Uterus (tissue), 3 donors: ENCODE measurements at regions not wholly inside any gene's neighbourhood (a gene's known extent, or its start where the extent isn't known, plus 50 kb on each side); places are given as distances from the start of the nearest gene placed in this dataset.
A peak's percentile ranks its signal among the peaks of the same experiment; 100 is the strongest.

ENCODE experiments used
- DNase-seq, 2 donors: peaks; one replicate each; pipeline ENCODE4 v3.0.0-alpha.2; 2019 to 2020
- H3K27ac ChIP-seq, 2 donors: fragments of 200-600 bp; sonication (generic); 1 replicate in 1 of 2; 2 replicates in 1 of 2; pipeline ENCODE4 v1.5.1; 2016 to 2018
- H3K27me3 ChIP-seq, 2 donors: fragments of 200-600 bp; sonication (generic); one replicate each; pipeline ENCODE4 v1.5.1; 2018 to 2019; ENCODE audit warnings: control low read depth in 1 of 2
- H3K36me3 ChIP-seq, 2 donors: fragments of 200-600 bp; sonication (generic); one replicate each; pipeline ENCODE4 v1.5.1; 2019; ENCODE audit warnings: control low read depth in 1 of 2
- H3K4me1 ChIP-seq, 2 donors: fragments of 200-600 bp; sonication (generic); one replicate each; pipeline ENCODE4 v1.5.1; 2018 to 2019; ENCODE audit warnings: control low read depth in 1 of 2
- H3K4me3 ChIP-seq, 2 donors: fragments of 200-600 bp; sonication (generic); 1 replicate in 1 of 2; 2 replicates in 1 of 2; pipeline ENCODE4 v1.5.1; 2018 to 2019; ENCODE audit warnings: mild to moderate bottlenecking in 1 of 2
- H3K9me3 ChIP-seq, 2 donors: fragments of 200-600 bp; sonication (generic); one replicate each; pipeline ENCODE4 v1.5.1; 2019; ENCODE audit warnings: control low read depth in 1 of 2
- POLR2A ChIP-seq, 2 donors: fragments of 450-650 bp; IDR thresholded peaks; one replicate each; pipeline ENCODE4 v1.6.1; 2016; ENCODE audit warnings: antibody characterized with exemption in 2 of 2, mild to moderate bottlenecking in 1 of 2, moderate library complexity in 1 of 2
- intact Hi-C: fragments of 100-400 bp; cut with DNase I; formaldehyde crosslinking; loops from one replicate; pipeline ENCODE4 v1.15.1; 2023; ENCODE audit warnings: low total_unique reads
- TF ChIP-seq, protein P1 (sequence below), 4 experiments: fragments of 200-600 bp in 2 of 4; fragments of 450-650 bp in 2 of 4; sonication (generic) in 2 of 4; IDR thresholded peaks; one replicate each; pipeline ENCODE4 v1.5.1; 2016 to 2019; ENCODE audit warnings: antibody characterized with exemption in 4 of 4, mild to moderate bottlenecking in 2 of 4, moderate library complexity in 1 of 4
- donor health status: DM: yes; HTN: yes; CAD: no.

DNA sequence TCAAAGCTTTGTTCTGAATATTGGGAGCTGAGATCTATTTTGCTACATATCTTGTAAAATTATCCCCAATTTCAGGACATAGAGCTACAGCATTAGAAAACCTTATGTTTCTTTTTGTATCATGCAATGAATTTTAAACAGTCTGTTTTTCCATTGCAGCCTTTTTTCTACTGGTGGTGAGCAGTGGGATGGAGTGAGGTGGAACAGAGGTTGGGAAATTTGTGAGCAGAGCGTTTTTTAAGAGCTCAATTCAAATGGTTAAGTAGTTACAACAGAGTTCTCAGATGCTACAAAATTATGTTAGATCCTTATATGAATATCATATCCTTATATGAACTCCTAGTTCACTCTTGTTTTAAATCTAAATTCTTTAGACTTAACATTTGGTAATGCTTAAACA is 139.0 kb upstream of the PLEKHG7 start:
- intact Hi-C loops, result no loop called here
- H3K36me3 ChIP-seq, result no peaks in the 10 kb centered on the region
- H3K27me3 ChIP-seq, result no peaks in the 10 kb centered on the region
- no peak overlapping the region for H3K27ac ChIP-seq
- no peak for DNase-seq
- no peak overlapping the region for H3K4me3 ChIP-seq
- TF ChIP-seq, protein P1, sequence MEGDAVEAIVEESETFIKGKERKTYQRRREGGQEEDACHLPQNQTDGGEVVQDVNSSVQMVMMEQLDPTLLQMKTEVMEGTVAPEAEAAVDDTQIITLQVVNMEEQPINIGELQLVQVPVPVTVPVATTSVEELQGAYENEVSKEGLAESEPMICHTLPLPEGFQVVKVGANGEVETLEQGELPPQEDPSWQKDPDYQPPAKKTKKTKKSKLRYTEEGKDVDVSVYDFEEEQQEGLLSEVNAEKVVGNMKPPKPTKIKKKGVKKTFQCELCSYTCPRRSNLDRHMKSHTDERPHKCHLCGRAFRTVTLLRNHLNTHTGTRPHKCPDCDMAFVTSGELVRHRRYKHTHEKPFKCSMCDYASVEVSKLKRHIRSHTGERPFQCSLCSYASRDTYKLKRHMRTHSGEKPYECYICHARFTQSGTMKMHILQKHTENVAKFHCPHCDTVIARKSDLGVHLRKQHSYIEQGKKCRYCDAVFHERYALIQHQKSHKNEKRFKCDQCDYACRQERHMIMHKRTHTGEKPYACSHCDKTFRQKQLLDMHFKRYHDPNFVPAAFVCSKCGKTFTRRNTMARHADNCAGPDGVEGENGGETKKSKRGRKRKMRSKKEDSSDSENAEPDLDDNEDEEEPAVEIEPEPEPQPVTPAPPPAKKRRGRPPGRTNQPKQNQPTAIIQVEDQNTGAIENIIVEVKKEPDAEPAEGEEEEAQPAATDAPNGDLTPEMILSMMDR (IDR thresholded peaks at IDR 0.05), result no peak
- no peak for TF ChIP-seq POLR2A (IDR thresholded peaks at IDR 0.05)
- H3K4me1 ChIP-seq, result no peaks in the 10 kb centered on the region
- H3K9me3 ChIP-seq, result no peaks in the 10 kb centered on the region

DNA sequence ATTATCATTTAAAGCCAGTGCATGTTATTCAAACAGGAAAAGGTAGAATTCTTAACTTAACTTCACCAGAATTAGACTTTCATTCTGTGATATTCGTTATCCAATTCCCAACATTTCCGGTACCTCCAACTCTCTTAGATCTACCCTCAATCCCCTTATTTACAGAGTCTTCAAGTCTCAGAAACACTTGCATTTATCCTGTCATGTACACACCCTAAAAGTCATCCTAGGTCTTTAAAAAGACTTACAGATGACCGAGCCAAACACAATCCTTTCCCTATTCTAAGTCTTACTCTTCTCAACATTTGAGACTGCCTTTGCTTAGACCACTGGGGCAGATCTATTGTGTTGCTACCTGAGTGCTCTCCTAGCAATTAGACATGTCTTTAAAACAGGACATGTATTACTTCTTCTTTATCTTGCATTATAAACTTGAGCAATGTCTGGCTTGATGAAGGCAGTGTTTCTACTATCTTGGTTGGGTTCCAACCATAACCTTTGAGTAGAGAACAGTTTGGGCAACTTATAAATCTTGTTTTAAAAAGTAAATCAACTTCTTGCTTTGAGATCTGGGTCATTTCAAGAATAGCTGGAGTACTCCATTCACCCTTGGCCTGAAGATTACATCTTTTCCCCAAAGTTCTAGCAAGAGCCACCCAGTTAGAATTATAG is 140.6 kb upstream of the PLEKHG7 start:
- intact Hi-C loops, result no loop called here
- Histone ChIP-seq H3K4me3 (no peak overlapping the region), H3K27me3 (no peaks in the 10 kb centered on the region), H3K4me1 (no peaks in the 10 kb centered on the region), H3K27ac (peak overlapping the region; percentile 57 to 79), H3K9me3 (no peaks in the 10 kb centered on the region), H3K36me3 (no peaks in the 10 kb centered on the region)
- TF ChIP-seq, protein P1 (IDR thresholded peaks at IDR 0.05), result peak in 1 of 4 experiments; percentile 9
- no peak for TF ChIP-seq POLR2A (IDR thresholded peaks at IDR 0.05)
- DNase-seq, result no peak

DNA sequence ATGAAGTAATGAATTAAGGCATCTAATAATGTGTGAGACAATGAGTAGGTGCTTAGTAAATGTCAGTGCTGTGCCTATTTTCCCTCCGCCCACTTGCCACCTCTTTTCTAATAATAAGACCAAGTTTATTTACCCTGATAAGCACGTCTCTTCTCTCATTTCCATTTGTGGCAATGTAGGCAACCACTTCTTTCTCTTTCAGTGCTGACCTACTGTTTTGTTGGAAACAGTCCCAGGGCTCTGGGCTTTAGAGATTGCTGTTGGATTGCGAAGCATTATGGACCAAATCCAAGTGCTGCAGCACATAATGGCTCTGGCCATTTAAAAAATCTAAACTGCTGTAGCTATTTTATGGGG is 141.3 kb upstream of the PLEKHG7 start:
- intact Hi-C loops, result no loop called here

DNA sequence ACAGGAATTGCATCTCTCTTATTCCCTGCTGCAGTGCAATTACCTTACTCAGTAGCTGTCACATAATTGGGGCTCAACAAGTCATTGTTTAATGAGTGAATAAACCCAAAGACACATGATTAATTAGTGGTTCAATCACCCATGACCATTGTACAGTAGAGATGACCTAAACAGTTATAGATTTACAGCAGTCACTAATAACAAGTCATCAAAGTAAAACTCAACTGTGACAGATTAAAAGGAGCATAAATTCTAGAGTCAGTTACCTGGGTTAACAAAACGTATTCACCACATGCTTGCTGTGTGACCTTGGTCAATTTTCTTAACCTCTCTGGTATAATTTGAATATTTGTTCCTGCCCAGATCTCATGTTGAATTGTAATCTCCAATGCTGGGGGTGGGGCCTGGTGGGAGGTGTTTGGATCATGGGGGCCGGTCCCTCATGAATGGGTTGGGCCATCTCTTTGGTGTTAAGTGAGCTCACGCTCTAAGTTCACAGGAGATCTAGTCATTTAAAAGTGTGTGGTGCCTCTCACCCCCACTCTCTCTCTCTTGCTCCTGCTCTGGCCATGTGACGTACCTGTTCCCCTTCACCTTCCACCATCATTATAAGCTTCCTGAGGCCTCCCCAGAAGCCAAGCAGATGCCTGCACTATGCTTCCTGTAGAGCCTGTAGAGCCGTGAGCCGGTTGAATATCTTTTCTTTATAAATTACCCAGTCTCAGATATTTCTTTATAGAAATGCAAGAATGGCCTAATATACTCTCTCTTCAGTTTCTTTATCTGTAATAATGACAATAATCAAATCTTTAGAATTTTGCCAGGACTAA is 141.9 kb upstream of the PLEKHG7 start:
- H3K4me3 ChIP-seq, result no peak overlapping the region
- DNase-seq, result no peak
- no peaks in the 10 kb centered on the region for H3K27me3 ChIP-seq
- TF ChIP-seq POLR2A (IDR thresholded peaks at IDR 0.05), result no peak
- TF ChIP-seq, protein P1 (IDR thresholded peaks at IDR 0.05), result no peak
- no peaks in the 10 kb centered on the region for H3K4me1 ChIP-seq
- H3K9me3 ChIP-seq, result no peaks in the 10 kb centered on the region
- intact Hi-C loops, result no loop called here
- H3K27ac ChIP-seq, result peak overlapping the region; percentile 57 to 79
- H3K36me3 ChIP-seq, result no peaks in the 10 kb centered on the region

More for the DNA sequence above, 141.3 kb upstream of the PLEKHG7 start:
- no peaks in the 10 kb centered on the region for H3K36me3 ChIP-seq
- H3K27me3 ChIP-seq, result no peaks in the 10 kb centered on the region
- peak overlapping the region; percentile 57 to 79 for H3K27ac ChIP-seq
- H3K4me3 ChIP-seq, result no peak overlapping the region
- TF ChIP-seq, protein P1 (IDR thresholded peaks at IDR 0.05), result no peak
- TF ChIP-seq POLR2A (IDR thresholded peaks at IDR 0.05), result no peak
- no peaks in the 10 kb centered on the region for H3K9me3 ChIP-seq
- peak in 1 of 2 donors; percentile 74 for DNase-seq
- no peaks in the 10 kb centered on the region for H3K4me1 ChIP-seq

DNA sequence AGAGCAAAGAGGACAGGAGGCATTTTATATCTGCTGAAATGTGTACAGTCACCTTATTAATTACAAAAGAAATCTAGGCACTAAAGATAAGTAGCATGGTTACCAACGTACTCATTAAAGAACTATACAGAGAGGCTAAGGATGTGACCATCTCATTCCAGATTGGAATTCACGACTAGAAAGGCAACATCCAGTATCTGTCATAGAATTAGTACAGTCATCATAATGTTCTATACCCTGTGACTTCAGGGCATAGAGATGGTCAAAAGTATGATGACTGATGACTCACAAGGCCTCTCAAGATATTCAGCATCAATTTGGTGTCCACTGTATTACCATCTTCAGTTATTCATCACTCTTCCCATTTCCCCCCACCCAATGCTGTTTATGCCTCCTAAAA is 144.0 kb upstream of the PLEKHG7 start:
- Histone ChIP-seq H3K4me3 (no peak overlapping the region), H3K36me3 (no peaks in the 10 kb centered on the region), H3K4me1 (no peaks in the 10 kb centered on the region), H3K9me3 (no peaks in the 10 kb centered on the region), H3K27me3 (no peaks in the 10 kb centered on the region), H3K27ac (no peak overlapping the region)
- intact Hi-C loops, result no loop called here
- TF ChIP-seq, protein P1 (IDR thresholded peaks at IDR 0.05), result no peak
- no peak for DNase-seq
